ENCODE measurements at regions not wholly inside any gene's neighbourhood (a gene's known extent, or its start where the extent isn't known, plus 50 kb on each side); places are given as distances from the start of the nearest gene placed in this dataset.

DNA sequence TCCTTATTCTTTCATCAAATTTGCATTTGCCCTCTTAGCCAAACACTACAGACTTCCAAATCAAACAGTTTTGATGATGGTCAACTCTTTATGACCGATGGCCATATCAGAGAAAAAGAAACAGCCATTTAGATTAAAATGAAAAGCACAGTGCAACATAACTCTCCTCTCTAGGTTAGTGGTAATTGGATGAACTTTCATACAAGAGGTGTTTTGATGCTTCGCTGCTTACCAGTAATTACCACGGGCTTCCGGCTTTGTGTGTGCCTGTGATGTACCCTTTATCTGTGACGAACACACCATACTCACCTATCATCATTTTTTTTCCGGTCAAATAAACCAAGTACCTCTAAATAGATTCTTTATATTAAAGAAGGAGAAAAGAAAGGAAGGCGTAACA, 181.8 kb downstream of the FOXA2 start:
- H3K4me3 ChIP-seq (replicated peaks; ENCODE audit: low read depth, low read length), result no peak overlapping the region
- no peak for TF ChIP-seq CTCF (IDR thresholded peaks at IDR 0.05; ENCODE audit: low read length, missing control alignments)
- DNase-seq (ENCODE audit: low read depth), result no peak

DNA sequence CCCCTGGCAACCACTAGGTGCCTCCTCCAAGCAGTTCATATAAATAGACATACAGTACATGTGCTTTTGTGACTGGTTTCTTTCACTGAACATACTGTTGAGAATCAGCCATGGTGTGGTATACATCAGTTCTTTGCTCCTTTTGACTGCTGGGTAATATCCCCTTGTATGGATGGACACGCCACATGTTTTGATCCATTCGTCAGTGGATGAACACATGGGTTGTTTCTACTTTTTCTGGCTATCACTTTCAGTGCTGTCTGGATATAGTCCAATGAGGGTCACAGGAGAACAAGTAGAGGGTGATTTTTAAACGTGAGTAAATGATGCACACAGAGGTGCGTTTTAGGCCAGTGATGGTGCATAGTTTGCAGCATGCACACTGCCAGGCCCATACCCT, 183.9 kb downstream of the FOXA2 start:
- no peak for DNase-seq (ENCODE audit: low read depth)
- no peak overlapping the region for H3K4me3 ChIP-seq (replicated peaks; ENCODE audit: low read depth, low read length)
- TF ChIP-seq CTCF (IDR thresholded peaks at IDR 0.05; ENCODE audit: low read length, missing control alignments), result no peak

GRCh38 chr20:22394583-22394982, 189.8 kb downstream of the FOXA2 start:
- TF ChIP-seq CTCF (IDR thresholded peaks at IDR 0.05; ENCODE audit: low read length, missing control alignments), result no peak
- no peak overlapping the region for H3K4me3 ChIP-seq (replicated peaks; ENCODE audit: low read depth, low read length)
- no peak for DNase-seq (ENCODE audit: low read depth)

DNA sequence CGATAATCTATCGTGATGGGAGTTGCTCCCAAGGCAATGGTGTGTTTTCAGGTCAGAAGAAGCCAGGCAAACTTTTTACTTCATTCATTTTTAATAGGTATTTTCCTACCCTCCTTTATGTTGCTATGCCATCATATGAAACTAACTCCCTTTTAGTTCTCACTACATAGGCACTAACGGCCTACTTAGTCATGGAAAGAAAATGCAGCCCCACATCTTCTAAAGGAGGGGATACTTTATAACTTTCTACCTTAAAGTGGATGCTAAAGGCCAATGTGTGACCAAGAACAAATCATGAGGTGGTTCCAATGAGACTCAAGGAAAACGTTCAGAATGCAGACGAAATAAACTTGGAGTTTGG, 193.8 kb downstream of the FOXA2 start:
- TF ChIP-seq CTCF (IDR thresholded peaks at IDR 0.05; ENCODE audit: low read length, missing control alignments), result no peak
- DNase-seq (ENCODE audit: low read depth), result no peak
- H3K4me3 ChIP-seq (replicated peaks; ENCODE audit: low read depth, low read length), result no peak overlapping the region

GRCh38 chr20:22389836-22390542, 194.4 kb downstream of the FOXA2 start:
- H3K4me3 ChIP-seq (replicated peaks; ENCODE audit: low read depth, low read length), result no peak overlapping the region
- DNase-seq (ENCODE audit: low read depth), result peak; percentile 51
- TF ChIP-seq CTCF (IDR thresholded peaks at IDR 0.05; ENCODE audit: low read length, missing control alignments), result no peak

- TF ChIP-seq CTCF (IDR thresholded peaks at IDR 0.05; ENCODE audit: low read length, missing control alignments), result no peak
- H3K4me3 ChIP-seq (replicated peaks; ENCODE audit: low read depth, low read length), result no peak overlapping the region
- DNase-seq (ENCODE audit: low read depth), result no peak
These were observed 196.9 kb downstream of the FOXA2 start for GRCh38 chr20:22387452-22387851.

GRCh38 chr20:22386306-22386623, 198.1 kb downstream of the FOXA2 start:
- H3K4me3 ChIP-seq (replicated peaks; ENCODE audit: low read depth, low read length), result no peak overlapping the region
- no peak for TF ChIP-seq CTCF (IDR thresholded peaks at IDR 0.05; ENCODE audit: low read length, missing control alignments)
- no peak for DNase-seq (ENCODE audit: low read depth)

All from fibroblast of pulmonary artery (primary cell).